ENCODE measurements at regions not wholly inside any gene's neighbourhood (a gene's known extent, or its start where the extent isn't known, plus 50 kb on each side); places are given as distances from the start of the nearest gene placed in this dataset.
A peak's percentile ranks its signal among the peaks of the same experiment; 100 is the strongest.

GRCh38 chr5:36367524-36367923, 65.8 kb upstream of the RANBP3L start:
- Histone ChIP-seq H3K36me3 (ENCODE audit: low read depth) (no peaks in the 10 kb centered on the region), H3K9me3 (ENCODE audit: severe bottlenecking) (no peaks in the 10 kb centered on the region), H3K4me3 (ENCODE audit: severe bottlenecking) (no peak overlapping the region), H3K4me1 (ENCODE audit: insufficient read depth, poor library complexity, severe bottlenecking) (peaks cover 9% of the 10 kb centered on the region), H3K27ac (ENCODE audit: poor library complexity, severe bottlenecking) (no peak overlapping the region), H3K27me3 (ENCODE audit: insufficient read depth, poor library complexity, severe bottlenecking) (no peaks in the 10 kb centered on the region)
- ATAC-seq (ENCODE audit: low read depth) (no peak), DNase-seq (ENCODE audit: low spot score) (no peak)
- no peak for TF ChIP-seq CTCF (IDR thresholded peaks at IDR 0.05; ENCODE audit: poor library complexity, severe bottlenecking)

- Histone ChIP-seq H3K36me3 (ENCODE audit: low read depth) (no peaks in the 10 kb centered on the region), H3K4me1 (ENCODE audit: insufficient read depth, poor library complexity, severe bottlenecking) (peaks cover 16% of the 10 kb centered on the region), H3K4me3 (ENCODE audit: severe bottlenecking) (no peak overlapping the region), H3K27me3 (ENCODE audit: insufficient read depth, poor library complexity, severe bottlenecking) (no peaks in the 10 kb centered on the region), H3K9me3 (ENCODE audit: severe bottlenecking) (no peaks in the 10 kb centered on the region), H3K27ac (ENCODE audit: poor library complexity, severe bottlenecking) (peak overlapping the region; percentile 32)
- ATAC-seq (ENCODE audit: low read depth) (peak; percentile 69), DNase-seq (ENCODE audit: low spot score) (peak; percentile 73)
- no peak for TF ChIP-seq CTCF (IDR thresholded peaks at IDR 0.05; ENCODE audit: poor library complexity, severe bottlenecking)
These were observed 67.6 kb upstream of the RANBP3L start for GRCh38 chr5:36369219-36369690.

- Histone ChIP-seq H3K9me3 (ENCODE audit: severe bottlenecking) (no peaks in the 10 kb centered on the region), H3K4me3 (ENCODE audit: severe bottlenecking) (no peak overlapping the region), H3K4me1 (ENCODE audit: insufficient read depth, poor library complexity, severe bottlenecking) (peaks cover 20% of the 10 kb centered on the region), H3K36me3 (ENCODE audit: low read depth) (no peaks in the 10 kb centered on the region), H3K27me3 (ENCODE audit: insufficient read depth, poor library complexity, severe bottlenecking) (no peaks in the 10 kb centered on the region), H3K27ac (ENCODE audit: poor library complexity, severe bottlenecking) (no peak overlapping the region)
- TF ChIP-seq CTCF (IDR thresholded peaks at IDR 0.05; ENCODE audit: poor library complexity, severe bottlenecking): no peak
- DNase-seq (ENCODE audit: low spot score) (no peak), ATAC-seq (ENCODE audit: low read depth) (no peak)
These were observed 68.4 kb upstream of the RANBP3L start for GRCh38 chr5:36370073-36370472.

- Histone ChIP-seq H3K9me3 (ENCODE audit: severe bottlenecking) (no peaks in the 10 kb centered on the region), H3K4me1 (ENCODE audit: insufficient read depth, poor library complexity, severe bottlenecking) (peaks cover 20% of the 10 kb centered on the region)
- ATAC-seq (ENCODE audit: low read depth): no peak
These were observed 69.7 kb upstream of the RANBP3L start for GRCh38 chr5:36371366-36371765.

More at GRCh38 chr5:36371366-36371765, 69.7 kb upstream of the RANBP3L start:
- no peak for DNase-seq (ENCODE audit: low spot score)
- no peak overlapping the region for H3K4me3 ChIP-seq (ENCODE audit: severe bottlenecking)
- no peaks in the 10 kb centered on the region for H3K27me3 ChIP-seq (ENCODE audit: insufficient read depth, poor library complexity, severe bottlenecking)
- no peak overlapping the region for H3K27ac ChIP-seq (ENCODE audit: poor library complexity, severe bottlenecking)
- no peaks in the 10 kb centered on the region for H3K36me3 ChIP-seq (ENCODE audit: low read depth)
- TF ChIP-seq CTCF (IDR thresholded peaks at IDR 0.05; ENCODE audit: poor library complexity, severe bottlenecking): no peak
